ENCODE measurements at regions not wholly inside any gene's neighbourhood (a gene's known extent, or its start where the extent isn't known, plus 50 kb on each side); places are given as distances from the start of the nearest gene placed in this dataset.
A peak's percentile ranks its signal among the peaks of the same experiment; 100 is the strongest.

DNA sequence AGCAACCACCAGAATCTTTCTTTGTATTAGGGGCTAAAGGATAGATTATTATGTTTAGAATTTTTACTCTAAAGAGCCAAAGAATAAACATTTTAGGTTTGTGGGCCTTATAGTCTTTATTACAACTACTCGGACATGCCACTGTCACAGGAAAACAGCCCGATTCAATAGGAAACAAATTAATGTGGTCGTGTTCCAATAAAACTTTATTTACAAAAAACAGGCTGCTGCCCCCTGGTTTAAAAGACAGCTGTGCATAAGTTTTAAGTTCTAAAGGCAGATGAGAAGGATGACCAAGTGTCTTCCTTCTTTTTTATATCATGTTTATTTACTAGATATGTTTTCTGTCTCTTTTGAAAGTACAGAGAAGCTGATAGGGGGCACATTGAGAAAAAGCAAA, 166.5 kb downstream of the HS3ST3A1 start:
- Histone ChIP-seq H4K20me1 (replicated peaks in 1 of 2; ENCODE audit: control insufficient read depth in 1 of 2, insufficient read depth in 2 of 2, low read length in 2 of 2) (no peaks in the 10 kb centered on the region), H3K4ac (replicated peaks; ENCODE audit: insufficient read length, low read depth, low read length) (no peak overlapping the region), H4K5ac (ENCODE audit: insufficient read length, low read depth, low read length) (no peak overlapping the region), H2BK120ac (replicated peaks; ENCODE audit: low read depth, low read length) (no peak overlapping the region), H2BK5ac (ENCODE audit: low read depth, low read length) (no peak overlapping the region), H3K23ac (ENCODE audit: insufficient read length) (no peak overlapping the region), H3K18ac (ENCODE audit: extremely low read depth, low read length) (no peak overlapping the region), H4K8ac (ENCODE audit: extremely low read depth, insufficient read depth, low read length) (no peak overlapping the region), H3K9ac (replicated peaks in 1 of 4; ENCODE audit: extremely low read depth in 1 of 4, low read depth in 3 of 4, low read length in 3 of 4) (no peak overlapping the region), H3K4me2 (ENCODE audit: insufficient read depth in 1 of 2, low read depth in 2 of 2, low read length in 2 of 2) (no peak overlapping the region), H3K14ac (ENCODE audit: insufficient read length) (no peak overlapping the region), H3K4me1 (replicated peaks in 1 of 4; ENCODE audit: control insufficient read depth in 3 of 4, insufficient read depth in 4 of 4, low read length in 3 of 4) (no peaks in the 10 kb centered on the region), H3K27me3 (replicated peaks in 1 of 4; ENCODE audit: control insufficient read depth in 3 of 4, extremely low read depth in 1 of 4, insufficient read depth in 3 of 4, low read length in 3 of 4) (no peaks in the 10 kb centered on the region), H2BK12ac (ENCODE audit: low read depth, low read length) (no peak overlapping the region), H3K23me2 (ENCODE audit: low read depth, low read length) (no peaks in the 10 kb centered on the region), H3K9me3 (ENCODE audit: insufficient read depth in 2 of 2, low read depth in 1 of 2, low read length in 1 of 2) (no peaks in the 10 kb centered on the region), H3K4me3 (ENCODE audit: extremely low read depth in 1 of 4, insufficient read depth in 2 of 4, low read depth in 3 of 4, low read length in 4 of 4) (no peak overlapping the region), H2AK5ac (ENCODE audit: low read depth, low read length) (no peak overlapping the region), H2BK15ac (ENCODE audit: low read length) (no peak overlapping the region), H3K36me3 (ENCODE audit: control insufficient read depth in 2 of 4, insufficient read depth in 4 of 4, low read length in 3 of 4) (no peaks in the 10 kb centered on the region), H2AFZ (ENCODE audit: low read length) (0 out of 2 replicates have a peak overlapping the region, but pooled peaks have one; percentile 1), H3K79me1 (ENCODE audit: low read depth, low read length) (no peaks in the 10 kb centered on the region), H4K91ac (replicated peaks; ENCODE audit: insufficient read length, low read length) (no peak overlapping the region), H3K27ac (ENCODE audit: low read depth, low read length) (no peak overlapping the region), H3K56ac (replicated peaks; ENCODE audit: insufficient read length, low read depth, low read length) (no peak overlapping the region), H3K79me2 (ENCODE audit: control insufficient read depth in 1 of 2, insufficient read depth in 2 of 2, low read length in 2 of 2) (no peaks in the 10 kb centered on the region), H2BK20ac (ENCODE audit: low read length) (no peak overlapping the region)
- POLR2A ChIA-PET (ENCODE audit: partially characterized antibody): no interaction called here
- FAIRE-seq (no peak), DNase-seq (ENCODE audit: low read depth in 1 of 2, low spot score in 2 of 2) (no peak)
- CTCF ChIA-PET (ENCODE audit: partially characterized antibody): no interaction called here
- WGBS, 2 experiments (ENCODE audit: extremely low coverage in 1 of 2, insufficient coverage in 1 of 2, insufficient read length in 1 of 2, insufficient replicate concordance in 2 of 2, low coverage in 1 of 2, low lambda C conversion rate in 2 of 2, missing lambda C conversion rate in 1 of 2): 86% methylated on average over 3 of the region's 3 CpGs; no CpG with 5 or more reads in 1 of the 2 experiments
- TF ChIP-seq, protein P1, sequence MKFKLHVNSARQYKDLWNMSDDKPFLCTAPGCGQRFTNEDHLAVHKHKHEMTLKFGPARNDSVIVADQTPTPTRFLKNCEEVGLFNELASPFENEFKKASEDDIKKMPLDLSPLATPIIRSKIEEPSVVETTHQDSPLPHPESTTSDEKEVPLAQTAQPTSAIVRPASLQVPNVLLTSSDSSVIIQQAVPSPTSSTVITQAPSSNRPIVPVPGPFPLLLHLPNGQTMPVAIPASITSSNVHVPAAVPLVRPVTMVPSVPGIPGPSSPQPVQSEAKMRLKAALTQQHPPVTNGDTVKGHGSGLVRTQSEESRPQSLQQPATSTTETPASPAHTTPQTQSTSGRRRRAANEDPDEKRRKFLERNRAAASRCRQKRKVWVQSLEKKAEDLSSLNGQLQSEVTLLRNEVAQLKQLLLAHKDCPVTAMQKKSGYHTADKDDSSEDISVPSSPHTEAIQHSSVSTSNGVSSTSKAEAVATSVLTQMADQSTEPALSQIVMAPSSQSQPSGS (IDR thresholded peaks at IDR 0.05; ENCODE audit: low read length): no peak
- TF ChIP-seq RBBP5 (IDR thresholded peaks at IDR 0.05; ENCODE audit: borderline replicate concordance, low read depth, low read length) (no peak), SUZ12 (IDR thresholded peaks at IDR 0.05; ENCODE audit: low read length) (no peak), TAF7 (optimal IDR thresholded peaks at IDR 0.05; ENCODE audit: borderline replicate concordance, low read depth, low read length) (no peak), SP1 (IDR thresholded peaks at IDR 0.05; ENCODE audit: low read depth, low read length) (no peak), EGR1 (IDR thresholded peaks at IDR 0.05; ENCODE audit: borderline replicate concordance, low read depth, low read length) (no peak), HDAC6 (IDR thresholded peaks at IDR 0.05; ENCODE audit: low read depth, low read length) (no peak), SRF (IDR thresholded peaks at IDR 0.05; ENCODE audit: low read depth, low read length) (no peak)
- TF ChIP-seq, protein P2, sequence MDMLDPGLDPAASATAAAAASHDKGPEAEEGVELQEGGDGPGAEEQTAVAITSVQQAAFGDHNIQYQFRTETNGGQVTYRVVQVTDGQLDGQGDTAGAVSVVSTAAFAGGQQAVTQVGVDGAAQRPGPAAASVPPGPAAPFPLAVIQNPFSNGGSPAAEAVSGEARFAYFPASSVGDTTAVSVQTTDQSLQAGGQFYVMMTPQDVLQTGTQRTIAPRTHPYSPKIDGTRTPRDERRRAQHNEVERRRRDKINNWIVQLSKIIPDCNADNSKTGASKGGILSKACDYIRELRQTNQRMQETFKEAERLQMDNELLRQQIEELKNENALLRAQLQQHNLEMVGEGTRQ (IDR thresholded peaks at IDR 0.05; ENCODE audit: low read length): no peak
